Breast epithelium (tissue), 3 donors: ENCODE measurements at regions not wholly inside any gene's neighbourhood (a gene's known extent, or its start where the extent isn't known, plus 50 kb on each side); places are given as distances from the start of the nearest gene placed in this dataset.

Experiments used
- CTCF ChIP-seq, 3 donors: fragments of 450-650 bp; IDR thresholded peaks; one replicate each; pipeline ENCODE4 v1.5.1; 2016 to 2017; ENCODE audit warnings: antibody characterized with exemption in 3 of 3, mild to moderate bottlenecking in 3 of 3, moderate library complexity in 3 of 3
- POLR2A ChIP-seq: fragments of 450-650 bp; IDR thresholded peaks from one replicate; pipeline ENCODE4 v1.6.1; 2016; ENCODE audit warnings: antibody characterized with exemption, mild to moderate bottlenecking, moderate library complexity
- POLR2AphosphoS5 ChIP-seq, 3 donors: sonication (generic); formaldehyde crosslinking; IDR thresholded peaks; one replicate each; pipeline ENCODE4 v1.6.1; 2017; ENCODE audit warnings: antibody characterized with exemption in 3 of 3

- TF ChIP-seq CTCF (IDR thresholded peaks at IDR 0.05) (no peak), POLR2AphosphoS5 (IDR thresholded peaks at IDR 0.05) (no peak), POLR2A (no peak)
These were observed 352.6 kb upstream of the TGFBR2 start for GRCh38 chr3:30253832-30254231.
